ENCODE measurements at regions not wholly inside any gene's neighbourhood (a gene's known extent, or its start where the extent isn't known, plus 50 kb on each side); places are given as distances from the start of the nearest gene placed in this dataset.

GRCh38 chr12:67034110-67034879 lies 234.9 kb upstream of the CAND1 start:
- no peak overlapping the region for H3K27ac ChIP-seq (ENCODE audit: low read depth, low read length)
- H3K36me3 ChIP-seq (ENCODE audit: insufficient read depth, low read length), result no peaks in the 10 kb centered on the region
- H3K4me1 ChIP-seq (ENCODE audit: control insufficient read depth, insufficient read depth, low read length, unreplicated experiment), result no peaks in the 10 kb centered on the region
- no peak overlapping the region for H3K4me3 ChIP-seq (ENCODE audit: low read depth, low read length)
- no peak overlapping the region for H2AFZ ChIP-seq (ENCODE audit: low read length, unreplicated experiment)
- peaks cover 15% of the 10 kb centered on the region; the same call in 1 of the 2 replicates for H3K27me3 ChIP-seq (ENCODE audit: insufficient read depth, low read length)
- H3K79me2 ChIP-seq (ENCODE audit: control insufficient read depth, insufficient read depth, low read length, unreplicated experiment), result no peaks in the 10 kb centered on the region

- Histone ChIP-seq H3K27ac (ENCODE audit: low read depth, low read length) (no peak overlapping the region), H3K27me3 (ENCODE audit: insufficient read depth, low read length) (peaks cover 15% of the 10 kb centered on the region; the same call in 1 of the 2 replicates), H3K4me3 (ENCODE audit: low read depth, low read length) (no peak overlapping the region), H2AFZ (ENCODE audit: low read length, unreplicated experiment) (no peak overlapping the region), H3K4me1 (ENCODE audit: control insufficient read depth, insufficient read depth, low read length, unreplicated experiment) (no peaks in the 10 kb centered on the region), H3K79me2 (ENCODE audit: control insufficient read depth, insufficient read depth, low read length, unreplicated experiment) (no peaks in the 10 kb centered on the region), H3K36me3 (ENCODE audit: insufficient read depth, low read length) (no peaks in the 10 kb centered on the region)
These were observed 234.0 kb upstream of the CAND1 start for GRCh38 chr12:67035121-67035520.

GRCh38 chr12:67038486-67038885 lies 230.7 kb upstream of the CAND1 start:
- no peaks in the 10 kb centered on the region for H3K4me1 ChIP-seq (ENCODE audit: control insufficient read depth, insufficient read depth, low read length, unreplicated experiment)
- no peak overlapping the region for H3K27ac ChIP-seq (ENCODE audit: low read depth, low read length)
- H3K36me3 ChIP-seq (ENCODE audit: insufficient read depth, low read length), result no peaks in the 10 kb centered on the region
- H3K27me3 ChIP-seq (ENCODE audit: insufficient read depth, low read length), result peaks cover 7% of the 10 kb centered on the region; the same call in 1 of the 2 replicates
- no peak overlapping the region for H3K4me3 ChIP-seq (ENCODE audit: low read depth, low read length)
- H3K79me2 ChIP-seq (ENCODE audit: control insufficient read depth, insufficient read depth, low read length, unreplicated experiment), result no peaks in the 10 kb centered on the region
- H2AFZ ChIP-seq (ENCODE audit: low read length, unreplicated experiment), result no peak overlapping the region

GRCh38 chr12:67039995-67040860 lies 228.9 kb upstream of the CAND1 start:
- Histone ChIP-seq H3K4me3 (ENCODE audit: low read depth, low read length) (no peak overlapping the region), H2AFZ (ENCODE audit: low read length, unreplicated experiment) (no peak overlapping the region), H3K36me3 (ENCODE audit: insufficient read depth, low read length) (no peaks in the 10 kb centered on the region), H3K4me1 (ENCODE audit: control insufficient read depth, insufficient read depth, low read length, unreplicated experiment) (no peaks in the 10 kb centered on the region), H3K79me2 (ENCODE audit: control insufficient read depth, insufficient read depth, low read length, unreplicated experiment) (no peaks in the 10 kb centered on the region), H3K27me3 (ENCODE audit: insufficient read depth, low read length) (peaks cover 6% of the 10 kb centered on the region), H3K27ac (ENCODE audit: low read depth, low read length) (no peak overlapping the region)

- no peaks in the 10 kb centered on the region for H3K4me1 ChIP-seq (ENCODE audit: control insufficient read depth, insufficient read depth, low read length, unreplicated experiment)
- no peaks in the 10 kb centered on the region for H3K36me3 ChIP-seq (ENCODE audit: insufficient read depth, low read length)
- no peak overlapping the region for H3K27ac ChIP-seq (ENCODE audit: low read depth, low read length)
- peaks cover under 1% of the 10 kb centered on the region; the same call in 1 of the 2 replicates for H3K27me3 ChIP-seq (ENCODE audit: insufficient read depth, low read length)
- no peak overlapping the region for H3K4me3 ChIP-seq (ENCODE audit: low read depth, low read length)
- no peaks in the 10 kb centered on the region for H3K79me2 ChIP-seq (ENCODE audit: control insufficient read depth, insufficient read depth, low read length, unreplicated experiment)
- H2AFZ ChIP-seq (ENCODE audit: low read length, unreplicated experiment), result no peak overlapping the region
These were observed 228.4 kb upstream of the CAND1 start for GRCh38 chr12:67040861-67041137.

GRCh38 chr12:67042697-67043131 lies 226.4 kb upstream of the CAND1 start:
- no peak overlapping the region for H2AFZ ChIP-seq (ENCODE audit: low read length, unreplicated experiment)
- no peaks in the 10 kb centered on the region for H3K36me3 ChIP-seq (ENCODE audit: insufficient read depth, low read length)
- H3K4me1 ChIP-seq (ENCODE audit: control insufficient read depth, insufficient read depth, low read length, unreplicated experiment), result no peaks in the 10 kb centered on the region
- H3K4me3 ChIP-seq (ENCODE audit: low read depth, low read length), result no peak overlapping the region
- no peaks in the 10 kb centered on the region for H3K79me2 ChIP-seq (ENCODE audit: control insufficient read depth, insufficient read depth, low read length, unreplicated experiment)
- no peak overlapping the region for H3K27ac ChIP-seq (ENCODE audit: low read depth, low read length)
- peaks cover 3% of the 10 kb centered on the region; the same call in 1 of the 2 replicates for H3K27me3 ChIP-seq (ENCODE audit: insufficient read depth, low read length)

GRCh38 chr12:67043771-67044170 lies 225.4 kb upstream of the CAND1 start:
- H3K36me3 ChIP-seq (ENCODE audit: insufficient read depth, low read length), result no peaks in the 10 kb centered on the region
- H3K79me2 ChIP-seq (ENCODE audit: control insufficient read depth, insufficient read depth, low read length, unreplicated experiment), result no peaks in the 10 kb centered on the region
- H3K27me3 ChIP-seq (ENCODE audit: insufficient read depth, low read length), result peaks cover 3% of the 10 kb centered on the region; the same call in 1 of the 2 replicates
- no peak overlapping the region for H3K4me3 ChIP-seq (ENCODE audit: low read depth, low read length)
- H2AFZ ChIP-seq (ENCODE audit: low read length, unreplicated experiment), result no peak overlapping the region
- no peak overlapping the region for H3K27ac ChIP-seq (ENCODE audit: low read depth, low read length)
- H3K4me1 ChIP-seq (ENCODE audit: control insufficient read depth, insufficient read depth, low read length, unreplicated experiment), result no peaks in the 10 kb centered on the region

GRCh38 chr12:67045650-67046049 lies 223.5 kb upstream of the CAND1 start:
- no peak overlapping the region for H3K27ac ChIP-seq (ENCODE audit: low read depth, low read length)
- H3K27me3 ChIP-seq (ENCODE audit: insufficient read depth, low read length), result peaks cover 3% of the 10 kb centered on the region; the same call in 1 of the 2 replicates
- no peak overlapping the region for H3K4me3 ChIP-seq (ENCODE audit: low read depth, low read length)
- no peaks in the 10 kb centered on the region for H3K36me3 ChIP-seq (ENCODE audit: insufficient read depth, low read length)
- no peaks in the 10 kb centered on the region for H3K4me1 ChIP-seq (ENCODE audit: control insufficient read depth, insufficient read depth, low read length, unreplicated experiment)
- no peak overlapping the region for H2AFZ ChIP-seq (ENCODE audit: low read length, unreplicated experiment)
- no peaks in the 10 kb centered on the region for H3K79me2 ChIP-seq (ENCODE audit: control insufficient read depth, insufficient read depth, low read length, unreplicated experiment)

GRCh38 chr12:67046062-67046461 lies 223.1 kb upstream of the CAND1 start:
- H3K27ac ChIP-seq (ENCODE audit: low read depth, low read length), result no peak overlapping the region
- no peak overlapping the region for H2AFZ ChIP-seq (ENCODE audit: low read length, unreplicated experiment)
- H3K79me2 ChIP-seq (ENCODE audit: control insufficient read depth, insufficient read depth, low read length, unreplicated experiment), result no peaks in the 10 kb centered on the region
- H3K36me3 ChIP-seq (ENCODE audit: insufficient read depth, low read length), result no peaks in the 10 kb centered on the region
- H3K27me3 ChIP-seq (ENCODE audit: insufficient read depth, low read length), result peaks cover 3% of the 10 kb centered on the region; the same call in 1 of the 2 replicates
- no peaks in the 10 kb centered on the region for H3K4me1 ChIP-seq (ENCODE audit: control insufficient read depth, insufficient read depth, low read length, unreplicated experiment)
- H3K4me3 ChIP-seq (ENCODE audit: low read depth, low read length), result no peak overlapping the region

GRCh38 chr12:67047634-67048033 lies 221.5 kb upstream of the CAND1 start:
- H3K4me1 ChIP-seq (ENCODE audit: control insufficient read depth, insufficient read depth, low read length, unreplicated experiment), result no peaks in the 10 kb centered on the region
- peaks cover 3% of the 10 kb centered on the region; the same call in 1 of the 2 replicates for H3K27me3 ChIP-seq (ENCODE audit: insufficient read depth, low read length)
- no peak overlapping the region for H2AFZ ChIP-seq (ENCODE audit: low read length, unreplicated experiment)
- no peak overlapping the region for H3K27ac ChIP-seq (ENCODE audit: low read depth, low read length)
- no peaks in the 10 kb centered on the region for H3K79me2 ChIP-seq (ENCODE audit: control insufficient read depth, insufficient read depth, low read length, unreplicated experiment)
- no peak overlapping the region for H3K4me3 ChIP-seq (ENCODE audit: low read depth, low read length)
- H3K36me3 ChIP-seq (ENCODE audit: insufficient read depth, low read length), result no peaks in the 10 kb centered on the region

Data from ACC112 (cell line).